Testis (tissue), 2 donors: ENCODE measurements at regions not wholly inside any gene's neighbourhood (a gene's known extent, or its start where the extent isn't known, plus 50 kb on each side); places are given as distances from the start of the nearest gene placed in this dataset.
"Not testable (repeated sequence)": the region's sequence is repeated elsewhere in the genome, so short reads cannot be mapped to it uniquely, and the experiment has no call there.

Source experiments
- DNase-seq: peaks from one replicate; pipeline ENCODE4 v3.0.0-alpha.2; 2019
- H3K27ac ChIP-seq, 2 donors: fragments of 200-600 bp; sonication (generic); one replicate each; pipeline ENCODE4 v1.5.1; 2019
- H3K27me3 ChIP-seq: fragments of 200-600 bp; sonication (generic); one replicate; pipeline ENCODE4 v1.5.1; 2019
- H3K36me3 ChIP-seq: fragments of 200-600 bp; sonication (generic); one replicate; pipeline ENCODE4 v1.5.1; 2017; ENCODE audit warnings: low read depth; ENCODE audit errors: missing control alignments
- H3K4me1 ChIP-seq: fragments of 200-600 bp; sonication (generic); one replicate; pipeline ENCODE4 v1.5.1; 2019
- H3K4me3 ChIP-seq, 2 donors: fragments of 200-600 bp; sonication (generic); one replicate each; pipeline ENCODE4 v1.5.1; 2017 to 2019
- H3K9me3 ChIP-seq: fragments of 200-600 bp; sonication (generic); one replicate; pipeline ENCODE4 v1.5.1; 2017
- POLR2A ChIP-seq: fragments of 450-650 bp; IDR thresholded peaks from one replicate; pipeline ENCODE4 v1.6.1; 2017; ENCODE audit warnings: antibody characterized with exemption, mild to moderate bottlenecking, moderate library complexity
- WGBS, 2 donors: methylation state at CpG; one replicate each; pipeline ENCODE4 v1.1.5; 2018; 5-methylcytosine and 5-hydroxymethylcytosine counted together
- intact Hi-C: fragments of 100-400 bp; cut with DNase I; formaldehyde crosslinking; loops from one replicate; pipeline ENCODE4 v1.15.1; 2023; ENCODE audit warnings: low total_unique reads
- TF ChIP-seq, protein P1 (sequence below), 3 experiments: fragments of 450-650 bp in 2 of 3; fragments of 200-600 bp in 1 of 3; sonication (generic) in 1 of 3; IDR thresholded peaks; one replicate each; pipeline ENCODE4 v1.5.1; 2016 to 2019; ENCODE audit warnings: antibody characterized with exemption in 3 of 3, mild to moderate bottlenecking in 2 of 3, moderate library complexity in 1 of 3

GRCh38 chr21:35274090-35274489, 225.0 kb upstream of the RUNX1 start:
- no peaks in the 10 kb centered on the region for H3K27me3 ChIP-seq
- no peak for DNase-seq
- TF ChIP-seq, protein P1, sequence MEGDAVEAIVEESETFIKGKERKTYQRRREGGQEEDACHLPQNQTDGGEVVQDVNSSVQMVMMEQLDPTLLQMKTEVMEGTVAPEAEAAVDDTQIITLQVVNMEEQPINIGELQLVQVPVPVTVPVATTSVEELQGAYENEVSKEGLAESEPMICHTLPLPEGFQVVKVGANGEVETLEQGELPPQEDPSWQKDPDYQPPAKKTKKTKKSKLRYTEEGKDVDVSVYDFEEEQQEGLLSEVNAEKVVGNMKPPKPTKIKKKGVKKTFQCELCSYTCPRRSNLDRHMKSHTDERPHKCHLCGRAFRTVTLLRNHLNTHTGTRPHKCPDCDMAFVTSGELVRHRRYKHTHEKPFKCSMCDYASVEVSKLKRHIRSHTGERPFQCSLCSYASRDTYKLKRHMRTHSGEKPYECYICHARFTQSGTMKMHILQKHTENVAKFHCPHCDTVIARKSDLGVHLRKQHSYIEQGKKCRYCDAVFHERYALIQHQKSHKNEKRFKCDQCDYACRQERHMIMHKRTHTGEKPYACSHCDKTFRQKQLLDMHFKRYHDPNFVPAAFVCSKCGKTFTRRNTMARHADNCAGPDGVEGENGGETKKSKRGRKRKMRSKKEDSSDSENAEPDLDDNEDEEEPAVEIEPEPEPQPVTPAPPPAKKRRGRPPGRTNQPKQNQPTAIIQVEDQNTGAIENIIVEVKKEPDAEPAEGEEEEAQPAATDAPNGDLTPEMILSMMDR (IDR thresholded peaks at IDR 0.05) = no peak
- no peak for TF ChIP-seq POLR2A
- intact Hi-C loops = no loop called here
- WGBS, 2 donors = 53 to 67% methylated on average over 2 of the region's 2 CpGs
- no peak overlapping the region for H3K27ac ChIP-seq
- no peaks in the 10 kb centered on the region for H3K9me3 ChIP-seq
- H3K36me3 ChIP-seq = no peaks in the 10 kb centered on the region
- H3K4me3 ChIP-seq = no peak overlapping the region
- H3K4me1 ChIP-seq = no peaks in the 10 kb centered on the region

- intact Hi-C loops = no loop called here
- H3K27ac ChIP-seq = no peak overlapping the region
- H3K27me3 ChIP-seq = no peaks in the 10 kb centered on the region
Measured at GRCh38 chr21:35273333-35273732, 224.2 kb upstream of the RUNX1 start.

DNA sequence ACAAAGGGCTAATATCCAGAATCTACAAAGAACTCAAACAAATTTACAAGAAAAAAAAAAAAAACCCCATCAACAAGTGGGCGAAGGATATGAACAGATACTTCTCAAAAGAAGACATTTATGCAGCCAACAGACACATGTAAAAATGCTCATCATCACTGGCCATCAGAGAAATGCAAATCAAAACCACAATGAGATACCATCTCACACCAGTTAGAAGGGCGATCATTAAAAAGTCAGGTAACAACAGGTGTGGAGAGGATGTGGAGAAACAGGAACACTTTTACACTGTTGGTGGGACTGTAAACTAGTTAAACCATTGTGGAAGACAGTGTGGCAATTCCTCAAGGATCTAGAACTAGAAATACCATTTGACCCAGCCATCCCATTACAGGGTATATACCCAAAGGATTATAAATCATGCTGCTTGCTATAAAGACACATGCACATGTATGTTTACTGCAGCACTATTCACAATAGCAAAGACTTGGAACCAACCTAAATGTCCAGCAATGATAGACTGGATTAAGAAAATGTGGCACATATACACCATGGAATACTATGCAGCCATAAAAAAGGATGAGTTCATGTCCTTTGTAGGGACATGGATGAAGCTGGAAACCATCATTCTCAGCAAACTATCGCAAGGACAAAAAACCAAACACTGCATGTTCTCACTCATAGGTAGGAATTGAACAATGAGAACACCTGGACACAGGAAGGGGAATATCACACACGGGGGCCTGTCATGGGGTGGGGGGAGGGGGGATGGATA, 222.4 kb upstream of the RUNX1 start:
- H3K27ac ChIP-seq, H3K4me1 ChIP-seq, DNase-seq, H3K4me3 ChIP-seq, H3K36me3 ChIP-seq, H3K9me3 ChIP-seq, intact Hi-C loops, H3K27me3 ChIP-seq: not testable (repeated sequence)
- WGBS, 2 donors = 95% methylated on average over 4 of the region's 4 CpGs

More at GRCh38 chr21:35273333-35273732, 224.2 kb upstream of the RUNX1 start:
- TF ChIP-seq, protein P1 (IDR thresholded peaks at IDR 0.05) = no peak
- no peak for TF ChIP-seq POLR2A
- WGBS, 2 donors = 66 to 75% methylated on average over 3 of the region's 3 CpGs
- Histone ChIP-seq H3K4me3 (no peak overlapping the region), H3K4me1 (no peaks in the 10 kb centered on the region), H3K36me3 (no peaks in the 10 kb centered on the region), H3K9me3 (no peaks in the 10 kb centered on the region)
- DNase-seq = no peak

- H3K4me3 ChIP-seq = no peak overlapping the region
- H3K36me3 ChIP-seq = no peaks in the 10 kb centered on the region
- 85 to 91% methylated on average over 4 of the region's 4 CpGs for WGBS, 2 donors
- no peaks in the 10 kb centered on the region for H3K27me3 ChIP-seq
- intact Hi-C loops = no loop called here
- no peak overlapping the region for H3K27ac ChIP-seq
- H3K9me3 ChIP-seq = no peaks in the 10 kb centered on the region
- H3K4me1 ChIP-seq = no peaks in the 10 kb centered on the region
- TF ChIP-seq POLR2A = no peak
- TF ChIP-seq, protein P1 (IDR thresholded peaks at IDR 0.05) = no peak
- no peak for DNase-seq
Measured at GRCh38 chr21:35268817-35269216, 219.7 kb upstream of the RUNX1 start.

DNA sequence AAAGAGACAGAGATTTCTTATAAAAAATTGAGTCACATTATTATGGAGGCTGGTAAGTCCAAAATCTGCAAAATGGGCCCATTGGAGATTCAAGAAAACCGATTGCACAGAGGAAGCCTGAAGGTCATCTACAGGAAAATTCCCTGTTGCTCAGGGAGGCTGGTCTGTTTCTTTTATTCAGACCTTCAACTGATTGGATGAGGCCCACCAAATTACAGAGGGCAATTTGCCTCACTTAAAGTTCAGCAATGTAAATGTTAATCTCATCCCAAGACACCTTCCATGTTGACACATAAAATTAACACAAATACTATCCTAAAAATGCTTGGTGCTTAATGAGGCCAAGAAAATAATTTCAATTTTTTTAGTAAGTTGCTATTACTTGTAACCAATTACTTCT, 219.2 kb upstream of the RUNX1 start:
- H3K9me3 ChIP-seq = no peaks in the 10 kb centered on the region
- H3K27ac ChIP-seq = no peak overlapping the region
- no peak for DNase-seq
- intact Hi-C loops = no loop called here
- H3K36me3 ChIP-seq = no peaks in the 10 kb centered on the region
- no peak overlapping the region for H3K4me3 ChIP-seq
- H3K27me3 ChIP-seq = no peaks in the 10 kb centered on the region
- WGBS, 2 donors = 81 to 91% methylated on average over 1 of the region's 1 CpG
- H3K4me1 ChIP-seq = no peaks in the 10 kb centered on the region
- TF ChIP-seq, protein P1 (IDR thresholded peaks at IDR 0.05) = no peak
- TF ChIP-seq POLR2A = no peak
